ENCODE measurements at regions not wholly inside any gene's neighbourhood (a gene's known extent, or its start where the extent isn't known, plus 50 kb on each side); places are given as distances from the start of the nearest gene placed in this dataset.
A peak's percentile ranks its signal among the peaks of the same experiment; 100 is the strongest.

GRCh38 chr1:114342376-114342775 is 168.6 kb downstream of the TRIM33 start:
- DNase-seq (ENCODE audit: low read depth, low spot score): no peak

DNA sequence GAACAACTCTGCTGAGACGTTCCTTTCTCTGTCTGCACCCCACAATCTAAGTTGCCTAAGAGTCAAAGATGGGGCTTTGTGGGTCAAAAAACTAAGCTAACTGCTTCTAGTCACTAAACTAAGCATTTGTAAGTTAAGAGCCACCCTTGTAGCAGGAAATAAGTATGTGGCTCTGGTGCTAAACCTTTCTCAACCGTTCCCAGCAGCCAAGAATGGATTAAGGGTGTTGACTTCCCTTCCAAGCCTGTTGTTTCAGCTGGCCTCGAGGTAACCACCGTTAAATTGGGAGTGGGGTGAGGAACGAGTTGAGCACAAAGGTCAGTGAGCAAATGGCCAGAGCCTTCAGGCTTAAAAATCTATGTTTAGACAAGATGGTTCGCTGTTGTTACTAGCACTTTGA is 169.1 kb downstream of the TRIM33 start:
- DNase-seq (ENCODE audit: low read depth, low spot score): no peak

GRCh38 chr1:114341299-114341698 is 169.7 kb downstream of the TRIM33 start:
- no peak for DNase-seq (ENCODE audit: low read depth, low spot score)

DNA sequence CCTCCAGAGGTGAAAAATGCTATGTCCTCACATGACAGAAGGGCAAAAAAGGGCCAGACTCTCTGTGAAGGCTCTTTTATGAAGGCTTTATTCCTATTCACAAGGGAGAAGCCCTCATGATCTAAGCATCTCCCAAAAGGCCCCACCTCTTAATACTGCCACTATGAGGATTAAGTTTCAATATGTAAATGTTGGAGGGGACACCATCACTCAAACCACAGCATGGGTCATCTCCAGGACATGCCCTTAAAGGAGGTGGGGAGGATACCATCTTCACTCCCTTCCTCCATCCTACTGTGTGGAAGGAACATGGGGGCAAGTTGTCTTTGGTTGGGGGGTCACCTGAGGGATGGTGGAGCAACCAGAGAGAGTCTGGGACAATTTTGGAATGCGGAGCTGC is 170.1 kb downstream of the TRIM33 start:
- no peak for DNase-seq (ENCODE audit: low read depth, low spot score)

GRCh38 chr1:114339379-114339778 is 171.6 kb downstream of the TRIM33 start:
- DNase-seq (ENCODE audit: low read depth, low spot score): no peak

- DNase-seq (ENCODE audit: low read depth, low spot score): no peak
Measured at GRCh38 chr1:114338191-114338890, 172.7 kb downstream of the TRIM33 start.

DNA sequence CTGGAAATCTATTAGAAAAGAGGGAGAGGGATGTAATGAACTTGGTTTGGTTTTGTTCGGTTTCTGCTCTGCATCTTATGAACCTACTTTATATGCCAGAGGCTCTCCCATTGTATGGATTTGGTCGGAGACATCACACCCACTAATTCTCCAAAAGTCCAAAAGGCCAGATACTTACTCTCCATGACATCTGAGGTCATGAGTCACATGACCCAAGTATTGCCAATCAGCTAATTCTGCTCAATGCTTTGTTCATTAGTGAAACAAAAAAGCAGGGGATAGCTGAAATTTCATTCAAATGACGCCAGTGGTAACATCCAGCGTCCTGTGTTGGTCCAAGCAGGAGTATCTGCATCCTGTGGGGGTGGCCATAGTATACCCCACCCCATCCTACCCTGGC is 173.6 kb downstream of the TRIM33 start:
- no peak for DNase-seq (ENCODE audit: low read depth, low spot score)

- DNase-seq (ENCODE audit: low read depth, low spot score): no peak
Measured at GRCh38 chr1:114336360-114336759, 174.6 kb downstream of the TRIM33 start.

DNA sequence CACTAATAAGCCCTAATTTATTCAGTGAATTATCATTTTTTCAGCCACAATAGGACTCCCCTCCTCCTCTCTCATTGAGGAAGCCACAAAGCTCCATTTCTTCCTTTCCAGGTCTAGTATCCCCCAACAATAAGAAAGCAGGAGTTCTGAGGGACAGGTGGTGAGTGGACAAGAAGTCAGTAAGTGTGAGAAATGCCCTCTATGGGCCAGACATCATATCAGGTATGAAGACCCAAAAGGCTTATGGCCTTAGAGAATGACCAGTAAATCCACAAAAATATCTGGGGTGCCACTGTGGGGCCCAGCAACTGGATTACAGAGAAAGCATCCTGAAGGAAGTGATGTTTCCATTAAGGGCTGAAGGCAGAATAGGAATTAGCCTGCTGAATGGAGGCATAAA is 175.7 kb downstream of the TRIM33 start:
- DNase-seq (ENCODE audit: low read depth, low spot score): no peak

- no peak for DNase-seq (ENCODE audit: low read depth, low spot score)
Measured at GRCh38 chr1:114334297-114334696, 176.7 kb downstream of the TRIM33 start.

DNA sequence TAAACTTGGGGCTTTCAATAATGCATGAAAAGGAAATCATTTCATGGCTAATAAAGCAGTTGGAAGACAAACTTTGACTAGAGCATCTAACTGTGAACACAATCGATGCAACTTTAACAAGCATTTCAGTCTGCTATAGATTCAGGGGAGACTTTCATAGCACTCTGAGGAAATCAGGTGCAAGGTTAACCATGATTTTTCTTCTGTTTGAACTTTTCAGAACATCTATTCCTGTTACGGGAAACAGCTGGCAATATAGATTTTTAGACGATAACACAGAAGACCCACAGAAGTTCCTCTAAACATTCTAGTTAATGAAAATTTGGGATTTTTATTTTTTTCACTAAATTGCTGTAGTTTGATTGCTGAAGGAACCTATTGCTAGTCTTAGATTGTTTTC is 177.3 kb downstream of the TRIM33 start:
- DNase-seq (ENCODE audit: low read depth, low spot score): no peak

DNA sequence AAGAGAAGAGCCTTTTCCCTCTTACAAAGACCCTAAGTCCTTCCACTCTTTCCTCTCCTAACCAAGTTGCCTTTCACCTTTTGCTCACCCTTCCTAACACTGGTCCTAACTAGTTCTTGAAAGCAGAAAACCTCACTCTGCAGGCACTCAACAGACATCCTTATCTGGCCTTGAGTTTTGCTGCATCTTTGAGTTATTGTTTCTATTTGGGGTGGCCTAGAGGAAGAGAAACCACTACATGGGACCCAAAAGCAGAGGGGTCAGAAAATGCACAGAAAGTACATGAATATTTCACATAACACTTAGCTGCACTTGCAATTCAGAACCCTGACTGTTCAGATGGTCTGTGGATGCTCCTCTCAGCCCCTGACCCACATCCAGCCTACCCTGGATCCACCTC is 178.3 kb upstream of the SYT6 start:
- DNase-seq (ENCODE audit: low read depth, low spot score): no peak

GRCh38 chr1:114330451-114330983 is 176.8 kb upstream of the SYT6 start:
- DNase-seq (ENCODE audit: low read depth, low spot score): no peak

DNA sequence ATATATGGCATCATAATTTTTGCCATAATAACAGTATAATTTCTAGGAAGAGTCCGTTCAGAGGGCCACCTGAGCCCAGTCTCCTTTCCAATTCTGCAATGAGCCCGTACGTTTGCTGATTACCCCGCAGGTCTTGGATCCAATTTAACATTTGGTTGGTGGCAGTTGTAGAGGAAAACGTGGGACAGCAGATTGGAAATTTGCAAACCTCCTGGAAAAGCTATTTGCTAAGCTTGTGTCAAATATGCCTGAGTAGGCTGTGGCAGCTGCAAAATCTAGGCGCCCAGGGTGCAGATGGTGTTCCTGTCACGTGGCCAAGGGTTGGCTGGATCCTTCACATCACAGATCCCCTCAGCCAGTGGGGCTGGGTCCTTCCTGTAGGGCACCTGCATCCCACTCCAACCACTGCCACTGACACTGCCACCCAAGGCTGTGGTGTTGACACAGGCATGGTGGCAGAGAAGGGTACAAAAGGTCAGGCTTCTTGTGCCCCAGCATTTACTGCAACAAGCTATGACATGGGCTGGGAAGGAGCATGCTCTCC is 174.8 kb upstream of the SYT6 start:
- no peak for DNase-seq (ENCODE audit: low read depth, low spot score)

DNA sequence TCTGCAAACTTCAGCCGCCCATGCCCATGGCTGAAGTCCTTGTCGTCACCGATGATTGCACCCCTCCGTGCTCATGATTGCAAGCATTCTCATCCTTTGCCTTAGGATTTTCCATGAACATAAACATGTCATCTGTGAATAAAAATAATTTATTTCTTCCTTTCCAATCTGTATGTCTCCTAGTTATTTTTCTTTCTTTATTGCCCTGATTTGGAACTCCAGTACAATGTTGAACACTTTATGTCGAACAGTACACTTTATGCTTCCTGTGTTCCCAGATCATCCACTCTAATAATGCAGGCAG is 170.9 kb upstream of the SYT6 start:
- DNase-seq (ENCODE audit: low read depth, low spot score): no peak

- DNase-seq (ENCODE audit: low read depth, low spot score): no peak
Measured at GRCh38 chr1:114323959-114324661, 170.4 kb upstream of the SYT6 start.

GRCh38 chr1:114322734-114323133 is 169.1 kb upstream of the SYT6 start:
- DNase-seq (ENCODE audit: low read depth, low spot score): no peak

- DNase-seq (ENCODE audit: low read depth, low spot score): no peak
Measured at GRCh38 chr1:114322207-114322606, 168.5 kb upstream of the SYT6 start.

GRCh38 chr1:114320586-114320985 is 166.9 kb upstream of the SYT6 start:
- peak; percentile 87 for DNase-seq (ENCODE audit: low read depth, low spot score)

- peak; percentile 60 for DNase-seq (ENCODE audit: low read depth, low spot score)
Measured at GRCh38 chr1:114319418-114319817, 165.7 kb upstream of the SYT6 start.

DNA sequence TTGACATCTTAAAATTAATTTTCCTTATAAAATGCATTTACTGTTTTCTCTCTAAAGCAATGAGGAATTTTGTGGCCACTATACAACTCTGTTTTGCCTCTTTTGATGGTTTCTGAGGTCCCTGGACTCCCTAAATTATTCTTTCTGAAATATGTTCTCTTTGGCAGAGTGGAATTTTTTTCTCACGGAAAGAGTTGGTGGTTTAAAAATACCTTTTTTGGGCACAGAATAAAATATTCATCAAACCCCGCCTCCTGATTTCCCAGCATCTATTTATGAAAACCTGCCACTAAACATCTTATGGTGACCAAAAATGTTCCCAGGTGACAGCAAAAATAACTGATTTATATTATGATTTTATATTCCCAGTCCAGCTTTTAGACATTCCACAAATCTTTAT is 165.3 kb upstream of the SYT6 start:
- DNase-seq (ENCODE audit: low read depth, low spot score): peak; percentile 39

- no peak for DNase-seq (ENCODE audit: low read depth, low spot score)
Measured at GRCh38 chr1:114316204-114316603, 162.5 kb upstream of the SYT6 start.

- peak; percentile 29 for DNase-seq (ENCODE audit: low read depth, low spot score)
Measured at GRCh38 chr1:114315631-114316030, 162.0 kb upstream of the SYT6 start.
